IMR-90 (cell line): ENCODE measurements at regions not wholly inside any gene's neighbourhood (a gene's known extent, or its start where the extent isn't known, plus 50 kb on each side); places are given as distances from the start of the nearest gene placed in this dataset.
A peak's percentile ranks its signal among the peaks of the same experiment; 100 is the strongest.

Source experiments
- ATAC-seq: fragments of 200-7000 bp; cut with Tn5 transposase; 2 replicates; pipeline ENCODE4 v1.9.1; 2020; ENCODE audit warnings: low read depth, mild to moderate bottlenecking, moderate library complexity
- BruUV-seq: library from RNA; stranded (reverse); fragments of 400-500 nt; replicated peaks from 2 replicates; lab custom pipeline; 2021; lab: Mats Ljungman, UMichigan
- CTCF ChIA-PET: fragments of 300-600 bp; formaldehyde crosslinking; extraction: SDS; loops from one replicate; lab custom pipeline; 2021; ENCODE audit warnings: antibody characterized with exemption; lab: Yijun Ruan, JAX
- POLR2A ChIA-PET: fragments of 300-600 bp; sonication (Branson Sonifier 250); formaldehyde crosslinking; loops from one replicate; lab custom pipeline; 2022; ENCODE audit warnings: antibody characterized with exemption; ENCODE audit not compliant: unreplicated experiment; lab: Charles Lee
- DNase-seq: peaks from one replicate; pipeline ENCODE4 v3.0.0; 2013
- H2AFZ ChIP-seq: replicated peaks from 2 replicates; pipeline ENCODE3; 2013; ENCODE audit warnings: low read length, mild to moderate bottlenecking; ENCODE audit not compliant: poor library complexity
- H2AK5ac ChIP-seq: 2 replicates; pipeline ENCODE4 v1.6.1; 2013; ENCODE audit warnings: low read depth, low read length, inconsistent platforms
- H2AK9ac ChIP-seq: replicated peaks from 2 replicates; pipeline ENCODE3; 2013; ENCODE audit warnings: mild to moderate bottlenecking, low read depth, low read length, moderate library complexity; ENCODE audit not compliant: poor library complexity
- H2BK120ac ChIP-seq: 2 replicates; pipeline ENCODE4 v1.6.1; 2013; ENCODE audit warnings: low read depth, low read length, inconsistent platforms
- H2BK15ac ChIP-seq: 3 replicates; pipeline ENCODE4 v1.6.1; 2013; ENCODE audit warnings: low read depth, low read length, inconsistent platforms
- H2BK20ac ChIP-seq: 2 replicates; pipeline ENCODE4 v1.6.1; 2013; ENCODE audit warnings: low read depth, mild to moderate bottlenecking, inconsistent platforms, low read length, moderate library complexity
- H2BK5ac ChIP-seq: 2 replicates; pipeline ENCODE4 v1.6.1; 2013; ENCODE audit warnings: mild to moderate bottlenecking, low read depth, low read length, inconsistent platforms; ENCODE audit not compliant: poor library complexity, severe bottlenecking
- H3K14ac ChIP-seq: replicated peaks from 2 replicates; pipeline ENCODE4 v1.6.1; 2013; ENCODE audit warnings: low read depth, low read length, inconsistent platforms
- H3K18ac ChIP-seq: 2 replicates; pipeline ENCODE4 v1.6.1; 2013; ENCODE audit warnings: low read depth, low read length, control low read depth
- H3K23ac ChIP-seq: 2 replicates; pipeline ENCODE4 v1.6.1; 2013; ENCODE audit warnings: low read depth, low read length, inconsistent platforms
- H3K27ac ChIP-seq: 2 replicates; pipeline ENCODE4 v1.5.1; 2013; ENCODE audit warnings: mild to moderate bottlenecking, control low read depth, low read length; ENCODE audit not compliant: insufficient read depth
- H3K27me3 ChIP-seq: 2 replicates; pipeline ENCODE4 v1.6.1; 2013; ENCODE audit warnings: low read length; ENCODE audit not compliant: control insufficient read depth, insufficient read depth
- H3K36me3 ChIP-seq: 2 replicates; pipeline ENCODE4 v1.6.1; 2013; ENCODE audit warnings: low read length, mixed read lengths; ENCODE audit not compliant: control insufficient read depth, insufficient read depth
- H3K4ac ChIP-seq: 2 replicates; pipeline ENCODE4 v1.6.1; 2013; ENCODE audit warnings: low read depth, low read length, inconsistent platforms
- H3K4me1 ChIP-seq: 2 replicates; pipeline ENCODE4 v1.6.1; 2013; ENCODE audit warnings: low read length, mixed read lengths; ENCODE audit not compliant: control insufficient read depth, insufficient read depth
- H3K4me2 ChIP-seq: 2 replicates; pipeline ENCODE4 v1.6.1; 2013; ENCODE audit warnings: low read depth, mild to moderate bottlenecking, control low read depth, low read length, moderate library complexity
- H3K4me3 ChIP-seq: 2 replicates; pipeline ENCODE4 v1.5.1; 2013; ENCODE audit warnings: low read depth, mild to moderate bottlenecking, control low read depth, low read length, moderate library complexity; ENCODE audit not compliant: insufficient read depth
- H3K56ac ChIP-seq: 2 replicates; pipeline ENCODE4 v1.6.1; 2013; ENCODE audit warnings: low read length, inconsistent platforms; ENCODE audit not compliant: insufficient read depth; ENCODE audit errors: extremely low read depth
- H3K79me1 ChIP-seq, 2 experiments: 2 replicates each; pipeline ENCODE4 v1.6.1; 2013; ENCODE audit warnings: low read length in 2 of 2, inconsistent platforms in 1 of 2, low read depth in 1 of 2
- H3K9ac ChIP-seq: 2 replicates; pipeline ENCODE4 v1.6.1; 2013; ENCODE audit warnings: low read depth, low read length, control low read depth
- H3K9me1 ChIP-seq: 2 replicates; pipeline ENCODE4 v1.6.1; 2013; ENCODE audit warnings: low read length, inconsistent platforms; ENCODE audit not compliant: insufficient read depth
- H3K9me3 ChIP-seq: 2 replicates; pipeline ENCODE4 v1.6.1; 2013; ENCODE audit warnings: low read length; ENCODE audit not compliant: control insufficient read depth, insufficient read depth
- H4K20me1 ChIP-seq: 2 replicates; pipeline ENCODE4 v1.6.1; 2013; ENCODE audit warnings: low read length, inconsistent platforms; ENCODE audit not compliant: insufficient read depth
- H4K5ac ChIP-seq: 2 replicates; pipeline ENCODE4 v1.6.1; 2013; ENCODE audit warnings: mild to moderate bottlenecking, low read depth, low read length, control low read depth
- H4K8ac ChIP-seq, 2 experiments: 2 replicates each; pipeline ENCODE4 v1.6.1; 2013; ENCODE audit warnings: low read depth in 2 of 2, low read length in 2 of 2, control low read depth in 1 of 2, inconsistent platforms in 1 of 2
- H4K91ac ChIP-seq: 2 replicates; pipeline ENCODE4 v1.6.1; 2013; ENCODE audit warnings: low read depth, low read length, inconsistent platforms; ENCODE audit not compliant: insufficient read depth
- CEBPB ChIP-seq: IDR thresholded peaks from 2 replicates; pipeline ENCODE4 v1.6.1; 2012; ENCODE audit warnings: low read depth, low read length, improper control_type of control experiment
- CHD1 ChIP-seq: IDR thresholded peaks from 2 replicates; pipeline ENCODE4 v1.6.1; 2012; ENCODE audit warnings: low read depth, low read length, improper control_type of control experiment
- MAFK ChIP-seq: IDR thresholded peaks from 2 replicates; pipeline ENCODE4 v1.6.1; 2012; ENCODE audit warnings: low read depth, low read length, improper control_type of control experiment
- RAD21 ChIP-seq: IDR thresholded peaks from 2 replicates; pipeline ENCODE4 v1.6.1; 2012; ENCODE audit warnings: low read length, improper control_type of control experiment
- RCOR1 ChIP-seq: IDR thresholded peaks from 2 replicates; pipeline ENCODE4 v1.6.1; 2012; ENCODE audit warnings: mild to moderate bottlenecking, low read length, improper control_type of control experiment; ENCODE audit not compliant: insufficient replicate concordance
- dilution Hi-C: fragments of 300-500 bp; cut with HindIII; formaldehyde crosslinking; loops from one replicate; pipeline ENCODE4 v1.14.3; 2018; ENCODE audit warnings: low sequenced_read_pairs; ENCODE audit not compliant: unreplicated experiment
- in situ Hi-C: fragments of 300-500 bp; cut with MboI; formaldehyde crosslinking; loops from 3 replicates; pipeline ENCODE4 v1.14.3; 2019; ENCODE audit warnings: low sequenced_read_pairs, inconsistent platforms, mixed read lengths
- intact Hi-C: fragments of 100-400 bp; cut with micrococcal nuclease; formaldehyde crosslinking; loops from 2 replicates; pipeline ENCODE4 v1.10.0; 2022
- TF ChIP-seq, protein P1 (sequence below): conservative IDR thresholded peaks from 2 replicates; pipeline ENCODE4 v1.5.1; 2012; ENCODE audit warnings: mild to moderate bottlenecking, low read depth, low read length, improper control_type of control experiment
- TF ChIP-seq, protein P2 (sequence below): fragments of 150-350 bp; IDR thresholded peaks from 2 replicates; pipeline ENCODE4 v1.6.1; 2016; ENCODE audit warnings: low read depth, mild to moderate bottlenecking, low read length, moderate library complexity, borderline replicate concordance

GRCh38 chr7:126140858-126141466, 1111.8 kb downstream of the GRM8 start:
- CTCF ChIA-PET, result no interaction called here
- in situ Hi-C loops, result no loop called here
- H3K36me3 ChIP-seq, result no peaks in the 10 kb centered on the region
- H3K4me3 ChIP-seq, result no peak overlapping the region
- TF ChIP-seq RAD21, result no peak
- TF ChIP-seq, protein P1, sequence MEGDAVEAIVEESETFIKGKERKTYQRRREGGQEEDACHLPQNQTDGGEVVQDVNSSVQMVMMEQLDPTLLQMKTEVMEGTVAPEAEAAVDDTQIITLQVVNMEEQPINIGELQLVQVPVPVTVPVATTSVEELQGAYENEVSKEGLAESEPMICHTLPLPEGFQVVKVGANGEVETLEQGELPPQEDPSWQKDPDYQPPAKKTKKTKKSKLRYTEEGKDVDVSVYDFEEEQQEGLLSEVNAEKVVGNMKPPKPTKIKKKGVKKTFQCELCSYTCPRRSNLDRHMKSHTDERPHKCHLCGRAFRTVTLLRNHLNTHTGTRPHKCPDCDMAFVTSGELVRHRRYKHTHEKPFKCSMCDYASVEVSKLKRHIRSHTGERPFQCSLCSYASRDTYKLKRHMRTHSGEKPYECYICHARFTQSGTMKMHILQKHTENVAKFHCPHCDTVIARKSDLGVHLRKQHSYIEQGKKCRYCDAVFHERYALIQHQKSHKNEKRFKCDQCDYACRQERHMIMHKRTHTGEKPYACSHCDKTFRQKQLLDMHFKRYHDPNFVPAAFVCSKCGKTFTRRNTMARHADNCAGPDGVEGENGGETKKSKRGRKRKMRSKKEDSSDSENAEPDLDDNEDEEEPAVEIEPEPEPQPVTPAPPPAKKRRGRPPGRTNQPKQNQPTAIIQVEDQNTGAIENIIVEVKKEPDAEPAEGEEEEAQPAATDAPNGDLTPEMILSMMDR, result no peak
- TF ChIP-seq, protein P2, sequence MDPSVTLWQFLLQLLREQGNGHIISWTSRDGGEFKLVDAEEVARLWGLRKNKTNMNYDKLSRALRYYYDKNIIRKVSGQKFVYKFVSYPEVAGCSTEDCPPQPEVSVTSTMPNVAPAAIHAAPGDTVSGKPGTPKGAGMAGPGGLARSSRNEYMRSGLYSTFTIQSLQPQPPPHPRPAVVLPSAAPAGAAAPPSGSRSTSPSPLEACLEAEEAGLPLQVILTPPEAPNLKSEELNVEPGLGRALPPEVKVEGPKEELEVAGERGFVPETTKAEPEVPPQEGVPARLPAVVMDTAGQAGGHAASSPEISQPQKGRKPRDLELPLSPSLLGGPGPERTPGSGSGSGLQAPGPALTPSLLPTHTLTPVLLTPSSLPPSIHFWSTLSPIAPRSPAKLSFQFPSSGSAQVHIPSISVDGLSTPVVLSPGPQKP, result no peak
- peak; percentile 88 for TF ChIP-seq MAFK
- TF ChIP-seq CHD1, result no peak
- no peak for TF ChIP-seq CEBPB
- no peak for TF ChIP-seq RCOR1
- no TSS peak for BruUV-seq
- H4K5ac ChIP-seq, result no peak overlapping the region
- no peak overlapping the region for H2BK5ac ChIP-seq
- no peak overlapping the region for H3K4me2 ChIP-seq
- H2AK9ac ChIP-seq, result no peak overlapping the region
- no peak overlapping the region for H3K27ac ChIP-seq
- H2AFZ ChIP-seq, result no peak overlapping the region
- H2BK15ac ChIP-seq, result no peak overlapping the region
- no peak overlapping the region for H3K56ac ChIP-seq
- H3K9ac ChIP-seq, result no peak overlapping the region
- H3K14ac ChIP-seq, result no peak overlapping the region
- no peaks in the 10 kb centered on the region for H3K27me3 ChIP-seq
- H2AK5ac ChIP-seq, result no peak overlapping the region
- H3K9me1 ChIP-seq, result no peaks in the 10 kb centered on the region
- H2BK120ac ChIP-seq, result no peak overlapping the region
- H2BK20ac ChIP-seq, result no peak overlapping the region
- no peak overlapping the region for H3K23ac ChIP-seq
- intact Hi-C loops, result no loop called here
- no peaks in the 10 kb centered on the region for H3K79me1 ChIP-seq
- DNase-seq (no peak), ATAC-seq (no peak)
- no peaks in the 10 kb centered on the region for H4K20me1 ChIP-seq
- dilution Hi-C loops, result no loop called here
- H3K4me1 ChIP-seq, result no peaks in the 10 kb centered on the region
- H3K4ac ChIP-seq, result no peak overlapping the region
- no peak overlapping the region for H3K18ac ChIP-seq
- POLR2A ChIA-PET, result no interaction called here
- H3K9me3 ChIP-seq, result peaks cover 2% of the 10 kb centered on the region; the same call in 1 of the 2 replicates
- H4K8ac ChIP-seq, result no peak overlapping the region
- H4K91ac ChIP-seq, result no peak overlapping the region
